DND-41 (cell line): ENCODE measurements at regions not wholly inside any gene's neighbourhood (a gene's known extent, or its start where the extent isn't known, plus 50 kb on each side); places are given as distances from the start of the nearest gene placed in this dataset.

ENCODE experiments used
- CTCF ChIP-seq: IDR thresholded peaks from 2 replicates; pipeline ENCODE4 v1.5.1; 2012; ENCODE audit warnings: borderline replicate concordance, low read length, moderate library complexity, mild to moderate bottlenecking; ENCODE audit not compliant: poor library complexity, severe bottlenecking; ENCODE audit errors: extremely low read depth
- EZH2 ChIP-seq: IDR thresholded peaks from 3 replicates; pipeline ENCODE4 v1.6.1; 2012; ENCODE audit warnings: borderline replicate concordance, low read depth, mild to moderate bottlenecking, moderate library complexity, low read length, inconsistent platforms; ENCODE audit not compliant: severe bottlenecking

- TF ChIP-seq CTCF (no peak), EZH2 (no peak)
Observed at GRCh38 chr7:27434756-27435400, 192.3 kb downstream of the EVX1 start.
